Choroid plexus epithelial cell (primary cell): ENCODE measurements at regions not wholly inside any gene's neighbourhood (a gene's known extent, or its start where the extent isn't known, plus 50 kb on each side); places are given as distances from the start of the nearest gene placed in this dataset.

ENCODE experiments used
- DNase-seq: peaks from one replicate; pipeline ENCODE4 v3.0.0-alpha.2; 2010; ENCODE audit warnings: low read depth
- H3K4me3 ChIP-seq: 2 replicates; pipeline ENCODE4 v1.5.1; 2011; ENCODE audit warnings: low read depth, mild to moderate bottlenecking, control low read depth, low read length, moderate library complexity
- CTCF ChIP-seq: conservative IDR thresholded peaks from 2 replicates; pipeline ENCODE4 v1.5.1; 2011; ENCODE audit warnings: low read depth, mild to moderate bottlenecking, control low read depth, inconsistent platforms, low read length, moderate library complexity

GRCh38 chr7:17054836-17055235, 173.1 kb upstream of the AGR3 start:
- no peak overlapping the region for H3K4me3 ChIP-seq
- no peak for TF ChIP-seq CTCF

GRCh38 chr7:17055596-17055995, 173.8 kb upstream of the AGR3 start:
- H3K4me3 ChIP-seq = no peak overlapping the region
- TF ChIP-seq CTCF = no peak
- DNase-seq = no peak

More at GRCh38 chr7:17054836-17055235, 173.1 kb upstream of the AGR3 start:
- DNase-seq = no peak

GRCh38 chr7:17056491-17057142, 174.8 kb upstream of the AGR3 start:
- H3K4me3 ChIP-seq = no peak overlapping the region
- no peak for TF ChIP-seq CTCF
- DNase-seq = peak; percentile 41

GRCh38 chr7:17057143-17057509, 175.3 kb upstream of the AGR3 start:
- no peak for DNase-seq
- no peak overlapping the region for H3K4me3 ChIP-seq
- TF ChIP-seq CTCF = no peak

- peak; percentile 46 for DNase-seq
- no peak for TF ChIP-seq CTCF
- H3K4me3 ChIP-seq = no peak overlapping the region
These were observed 176.8 kb upstream of the AGR3 start for GRCh38 chr7:17058568-17058967.

GRCh38 chr7:17060051-17060450, 178.3 kb upstream of the AGR3 start:
- DNase-seq = no peak
- H3K4me3 ChIP-seq = no peak overlapping the region
- TF ChIP-seq CTCF = no peak

- H3K4me3 ChIP-seq = no peak overlapping the region
- no peak for DNase-seq
- no peak for TF ChIP-seq CTCF
These were observed 179.7 kb upstream of the AGR3 start for GRCh38 chr7:17061443-17061842.
